Myocyte (in vitro differentiated cells): ENCODE measurements at regions not wholly inside any gene's neighbourhood (a gene's known extent, or its start where the extent isn't known, plus 50 kb on each side); places are given as distances from the start of the nearest gene placed in this dataset.

Source experiments
- DNase-seq: peaks from one replicate; pipeline ENCODE4 v3.0.0-alpha.2; 2012; ENCODE audit warnings: low read depth

DNA sequence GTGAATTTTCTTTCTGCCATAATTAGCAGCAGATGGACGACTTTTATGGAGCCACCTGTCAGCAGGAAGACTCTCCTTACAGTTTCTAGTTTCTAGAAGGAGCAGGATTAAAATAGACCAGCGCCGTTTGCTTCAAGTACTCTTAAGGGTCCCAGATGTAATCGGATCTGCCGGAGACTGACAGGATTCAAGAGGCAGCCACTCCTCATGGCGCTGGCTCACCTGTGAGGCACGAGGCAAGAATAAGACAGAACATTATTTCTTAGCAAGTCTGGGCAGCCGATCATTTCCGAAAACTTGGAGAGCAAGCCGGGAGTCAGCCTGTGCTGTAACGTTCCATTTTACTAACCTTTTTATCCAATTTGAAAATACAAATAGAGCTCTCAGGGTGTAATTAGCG lies 410.4 kb upstream of the RORA start:
- DNase-seq, result no peak

- no peak for DNase-seq
Observed at GRCh38 chr15:61634837-61635236, 405.7 kb upstream of the RORA start.

DNA sequence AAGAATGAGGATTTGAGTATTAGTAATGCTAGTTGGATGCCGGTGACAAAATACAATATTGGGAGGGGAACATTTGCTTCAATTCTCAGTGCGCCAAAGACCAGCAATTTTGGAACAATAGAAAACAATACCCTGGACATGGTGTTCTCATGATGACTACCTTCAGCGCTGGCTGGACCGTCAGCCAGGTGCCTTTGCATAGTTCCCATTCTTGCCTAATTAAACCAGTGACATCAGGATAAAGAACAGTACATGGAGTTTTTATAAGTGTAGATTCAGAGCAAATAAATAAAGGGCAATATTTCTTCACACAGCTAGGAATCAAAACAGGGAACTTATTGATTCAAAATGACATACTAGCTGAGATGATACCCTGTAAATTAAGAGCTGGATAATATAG lies 404.8 kb upstream of the RORA start:
- DNase-seq, result no peak

GRCh38 chr15:61629269-61629668 lies 400.2 kb upstream of the RORA start:
- DNase-seq, result no peak

- no peak for DNase-seq
Observed at GRCh38 chr15:61624950-61625349, 395.8 kb upstream of the RORA start.

- no peak for DNase-seq
Observed at GRCh38 chr15:61623746-61624145, 394.6 kb upstream of the RORA start.

DNA sequence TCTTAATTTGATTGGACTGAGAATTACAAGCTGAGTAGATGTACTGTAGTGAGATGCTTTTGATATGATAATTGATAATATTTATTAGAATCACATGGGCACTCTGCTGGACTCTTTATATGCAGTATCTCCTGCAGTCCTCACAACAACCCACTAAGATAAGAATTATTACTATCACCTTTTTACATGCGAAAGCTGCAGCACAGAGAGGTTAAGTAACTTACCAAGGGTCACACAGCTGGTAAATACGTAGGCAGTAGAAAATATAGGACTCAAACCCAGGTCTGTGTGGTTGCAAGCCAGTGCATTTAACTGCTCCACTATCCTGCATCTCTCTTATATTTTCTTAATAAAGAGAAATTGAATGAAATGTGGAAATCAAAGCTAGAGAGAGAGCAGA lies 392.8 kb upstream of the RORA start:
- DNase-seq, result no peak

DNA sequence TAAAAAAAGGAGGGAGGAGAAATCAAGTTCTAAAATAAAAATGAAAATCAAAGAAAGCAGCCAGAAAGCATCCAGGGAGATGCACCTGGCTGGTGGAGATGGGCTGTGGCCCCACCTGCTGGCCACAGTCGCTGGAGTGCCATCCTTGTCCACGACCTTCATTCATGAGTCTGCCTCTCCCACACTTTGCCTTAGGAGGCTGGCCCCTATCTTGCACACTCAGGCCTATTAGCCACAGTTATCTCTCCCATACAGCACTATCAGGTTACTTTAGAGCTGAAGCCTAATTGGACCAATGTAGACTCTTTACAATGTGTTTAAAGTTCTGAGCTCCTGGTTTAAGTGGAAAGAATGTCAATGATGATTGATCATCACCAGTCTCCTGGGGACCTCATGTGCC lies 392.0 kb upstream of the RORA start:
- DNase-seq, result no peak

GRCh38 chr15:61620151-61620550 lies 391.0 kb upstream of the RORA start:
- DNase-seq, result no peak

DNA sequence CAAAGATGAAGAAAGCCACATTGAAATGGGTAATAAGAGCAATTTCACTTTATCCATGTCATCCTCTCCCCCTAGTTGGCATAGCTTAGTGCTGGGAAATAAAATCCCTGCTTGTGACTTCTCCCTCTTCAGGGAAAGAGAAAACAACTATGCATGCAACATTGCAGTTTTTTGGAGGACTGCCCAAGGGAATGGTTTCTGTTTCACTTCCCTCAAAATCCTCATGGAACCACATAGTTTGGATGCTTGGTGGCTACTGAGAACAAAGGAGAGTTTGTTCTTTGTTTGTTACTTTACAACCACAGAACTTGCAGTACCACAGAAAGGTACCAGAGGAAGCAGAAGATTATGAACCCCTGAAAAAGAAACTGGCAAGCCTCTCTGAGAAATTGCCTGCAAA lies 384.6 kb upstream of the RORA start:
- no peak for DNase-seq

- no peak for DNase-seq
Observed at GRCh38 chr15:61613138-61613537, 384.0 kb upstream of the RORA start.

GRCh38 chr15:61612111-61612510 lies 383.0 kb upstream of the RORA start:
- no peak for DNase-seq

- no peak for DNase-seq
Observed at GRCh38 chr15:61605343-61605742, 376.2 kb upstream of the RORA start.

GRCh38 chr15:61598655-61599054 lies 369.6 kb upstream of the RORA start:
- DNase-seq, result no peak

GRCh38 chr15:61584410-61584809 lies 355.3 kb upstream of the RORA start:
- peak; percentile 14 for DNase-seq

DNA sequence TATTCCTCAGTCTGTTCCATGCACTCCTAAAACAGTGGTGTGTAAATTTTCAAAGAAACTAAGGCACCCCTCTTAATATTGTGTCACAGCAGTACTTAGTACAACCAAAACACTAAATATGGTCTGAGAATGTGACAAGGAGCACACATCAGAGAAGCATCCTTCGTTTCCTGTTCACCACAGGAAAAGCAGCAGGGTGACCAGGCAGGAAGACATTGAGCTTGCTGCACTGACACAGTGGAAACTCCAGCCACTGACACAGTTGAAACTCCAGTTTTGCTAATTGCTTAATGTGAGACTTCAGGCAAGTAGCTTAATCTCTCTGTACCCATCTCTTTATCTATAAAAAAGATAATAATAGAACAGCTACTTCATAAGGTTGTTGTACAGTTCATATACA lies 353.0 kb upstream of the RORA start:
- no peak for DNase-seq

DNA sequence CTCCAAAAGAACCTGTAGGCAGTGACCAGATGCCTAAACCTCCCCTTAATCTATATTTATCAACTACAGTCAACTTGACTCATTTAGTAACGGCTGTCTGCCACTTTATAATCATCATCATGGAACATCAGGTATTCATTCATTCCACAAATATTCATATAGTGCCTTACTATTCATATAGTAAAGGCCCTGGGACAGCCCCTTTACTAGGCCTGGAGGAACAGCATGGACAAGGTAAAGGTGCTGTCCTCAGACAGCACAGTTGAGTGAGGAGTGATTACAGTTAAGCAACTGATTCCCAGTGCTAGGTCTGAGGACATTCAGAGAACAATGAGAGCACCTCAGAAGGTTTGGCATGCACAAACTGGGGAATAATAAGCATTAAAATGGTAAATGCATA lies 346.5 kb upstream of the RORA start:
- no peak for DNase-seq

GRCh38 chr15:61571026-61571425 lies 341.9 kb upstream of the RORA start:
- no peak for DNase-seq

GRCh38 chr15:61564785-61565184 lies 335.7 kb upstream of the RORA start:
- DNase-seq, result no peak

GRCh38 chr15:61558172-61559136 lies 329.4 kb upstream of the RORA start:
- no peak for DNase-seq

DNA sequence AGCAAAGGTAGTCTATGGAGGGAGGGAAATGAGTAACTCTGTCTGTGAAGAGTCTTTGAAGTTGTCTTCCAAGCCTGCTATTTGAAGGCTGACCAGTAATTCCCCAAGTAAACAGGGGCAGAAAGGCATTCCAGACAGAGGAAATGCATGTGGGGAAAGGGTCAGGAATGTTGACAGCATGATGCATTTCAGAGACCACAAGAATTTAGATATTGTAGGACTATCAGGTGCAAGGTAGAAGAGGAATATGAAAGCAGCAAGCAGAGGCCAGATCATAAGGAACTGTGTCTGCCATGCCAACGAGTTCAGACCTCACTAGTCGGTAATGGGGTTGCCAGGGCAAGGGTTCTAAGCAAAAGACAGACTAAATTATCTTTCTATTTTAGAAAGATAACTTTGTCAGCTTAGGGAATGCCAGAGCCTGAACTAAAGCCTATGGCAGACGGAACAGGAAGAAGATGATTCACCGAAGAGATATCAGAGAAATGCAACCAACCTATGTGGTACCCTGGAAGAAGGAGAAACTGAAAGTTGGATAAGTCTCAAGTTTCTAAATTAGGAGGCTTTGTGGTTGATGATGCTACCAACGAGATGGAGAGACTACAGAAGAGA lies 327.0 kb upstream of the RORA start:
- peak; percentile 1 for DNase-seq

DNA sequence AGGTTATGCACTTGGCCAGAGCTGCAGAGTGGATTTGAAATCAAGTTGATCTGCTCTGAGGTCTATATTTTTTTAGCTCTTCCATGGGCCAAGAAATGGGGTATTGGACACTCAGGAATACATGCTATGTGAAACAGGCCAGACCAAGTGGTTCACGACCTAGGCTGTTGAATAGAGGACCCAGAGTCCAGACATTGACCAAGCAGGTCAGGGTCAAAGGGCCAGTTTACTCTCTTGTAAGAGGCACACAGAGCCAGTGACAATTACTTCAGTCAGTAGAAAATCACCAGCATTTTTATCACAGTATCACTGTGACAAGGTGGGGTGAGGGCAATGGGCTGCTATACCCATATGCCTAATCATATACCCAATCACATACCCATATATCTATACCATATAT lies 320.6 kb upstream of the RORA start:
- no peak for DNase-seq

GRCh38 chr15:61545763-61546162 lies 316.7 kb upstream of the RORA start:
- DNase-seq, result no peak
